ENCODE measurements at regions not wholly inside any gene's neighbourhood (a gene's known extent, or its start where the extent isn't known, plus 50 kb on each side); places are given as distances from the start of the nearest gene placed in this dataset.

GRCh38 chr2:150971910-150972309 is 289.8 kb downstream of the RBM43 start:
- DNase-seq, result no peak

- no peak for DNase-seq
These were observed 298.3 kb downstream of the RBM43 start for GRCh38 chr2:150963336-150963735.

GRCh38 chr2:150955231-150955630 is 306.4 kb downstream of the RBM43 start:
- no peak for DNase-seq

GRCh38 chr2:150946831-150947230 is 314.8 kb downstream of the RBM43 start:
- DNase-seq, result no peak

GRCh38 chr2:150944315-150944714 is 317.3 kb downstream of the RBM43 start:
- no peak for DNase-seq

GRCh38 chr2:150939087-150939486 is 322.6 kb downstream of the RBM43 start:
- no peak for DNase-seq

GRCh38 chr2:150938527-150938926 is 323.1 kb downstream of the RBM43 start:
- no peak for DNase-seq

GRCh38 chr2:150937030-150937429 is 324.6 kb downstream of the RBM43 start:
- no peak for DNase-seq

GRCh38 chr2:150931451-150931850 is 330.2 kb downstream of the RBM43 start:
- DNase-seq, result no peak

GRCh38 chr2:150925611-150926010 is 336.1 kb downstream of the RBM43 start:
- no peak for DNase-seq

- DNase-seq, result no peak
These were observed 336.8 kb downstream of the RBM43 start for GRCh38 chr2:150924878-150925277.

- no peak for DNase-seq
These were observed 341.8 kb downstream of the RBM43 start for GRCh38 chr2:150919901-150920300.

- no peak for DNase-seq
These were observed 343.5 kb downstream of the RBM43 start for GRCh38 chr2:150917961-150918713.

GRCh38 chr2:150916467-150917396 is 344.9 kb downstream of the RBM43 start:
- DNase-seq, result no peak

GRCh38 chr2:150911766-150912280 is 349.8 kb downstream of the RBM43 start:
- peak in 1 of 2 donors; percentile 34 for DNase-seq

GRCh38 chr2:150909613-150910012 is 352.1 kb downstream of the RBM43 start:
- no peak for DNase-seq

GRCh38 chr2:150909090-150909489 is 352.6 kb downstream of the RBM43 start:
- DNase-seq, result no peak

- DNase-seq, result no peak
These were observed 354.2 kb downstream of the RBM43 start for GRCh38 chr2:150907466-150907865.

GRCh38 chr2:150903461-150903860 is 358.2 kb downstream of the RBM43 start:
- DNase-seq, result no peak

- no peak for DNase-seq
These were observed 358.6 kb downstream of the RBM43 start for GRCh38 chr2:150903055-150903454.

- DNase-seq, result no peak
These were observed 360.8 kb downstream of the RBM43 start for GRCh38 chr2:150900913-150901312.

GRCh38 chr2:150895968-150896367 is 365.7 kb downstream of the RBM43 start:
- DNase-seq, result no peak

- DNase-seq, result no peak
These were observed 372.5 kb downstream of the RBM43 start for GRCh38 chr2:150889141-150889540.

GRCh38 chr2:150888337-150888736 is 373.3 kb downstream of the RBM43 start:
- no peak for DNase-seq
